Hepatocyte (in vitro differentiated cells): ENCODE measurements at regions not wholly inside any gene's neighbourhood (a gene's known extent, or its start where the extent isn't known, plus 50 kb on each side); places are given as distances from the start of the nearest gene placed in this dataset.

Source experiments
- DNase-seq: peaks from one replicate; pipeline ENCODE4 v3.0.0-alpha.2; 2016; ENCODE audit warnings: low spot score
- H2AFZ ChIP-seq: fragments of 200-600 bp; sonication (generic); 2 replicates; pipeline ENCODE4 v1.6.0; 2016; ENCODE audit warnings: antibody characterized with exemption, mild to moderate bottlenecking
- H3K27ac ChIP-seq: fragments of 200-600 bp; sonication (generic); 2 replicates; pipeline ENCODE4 v1.5.1; 2016; ENCODE audit warnings: mild to moderate bottlenecking
- H3K27me3 ChIP-seq: fragments of 200-600 bp; sonication (generic); 2 replicates; pipeline ENCODE4 v1.6.1; 2016
- H3K36me3 ChIP-seq: fragments of 200-600 bp; sonication (generic); replicated peaks from 2 replicates; pipeline ENCODE4 v1.5.1; 2016; ENCODE audit warnings: low read depth; ENCODE audit not compliant: insufficient read depth
- H3K4me1 ChIP-seq: fragments of 200-600 bp; sonication (generic); 2 replicates; pipeline ENCODE4 v1.5.1; 2016; ENCODE audit warnings: mild to moderate bottlenecking, moderate library complexity; ENCODE audit not compliant: insufficient read depth
- H3K4me2 ChIP-seq: fragments of 200-600 bp; sonication (generic); 2 replicates; pipeline ENCODE4 v1.6.0; 2016
- H3K4me3 ChIP-seq: fragments of 200-600 bp; sonication (generic); 2 replicates; pipeline ENCODE4 v1.5.1; 2016; ENCODE audit warnings: mild to moderate bottlenecking
- H3K79me2 ChIP-seq: fragments of 200-600 bp; sonication (generic); 2 replicates; pipeline ENCODE4 v1.6.0; 2017; ENCODE audit warnings: mild to moderate bottlenecking
- H3K9me2 ChIP-seq: fragments of 200-600 bp; sonication (generic); replicated peaks from 2 replicates; pipeline ENCODE4 v1.6.0; 2017; ENCODE audit warnings: mild to moderate bottlenecking; ENCODE audit not compliant: insufficient read depth
- H3K9me3 ChIP-seq: fragments of 200-600 bp; sonication (generic); 2 replicates; pipeline ENCODE4 v1.5.1; 2016; ENCODE audit warnings: low read depth, mild to moderate bottlenecking
- H4K20me1 ChIP-seq: fragments of 200-600 bp; sonication (generic); 2 replicates; pipeline ENCODE4 v1.6.0; 2016; ENCODE audit warnings: mild to moderate bottlenecking; ENCODE audit not compliant: insufficient read depth, poor library complexity, severe bottlenecking
- EZH2 ChIP-seq: fragments of 200-600 bp; sonication (generic); IDR thresholded peaks from 2 replicates; pipeline ENCODE4 v1.6.1; 2016; ENCODE audit warnings: antibody characterized with exemption, mild to moderate bottlenecking, borderline replicate concordance
- EZH2phosphoT487 ChIP-seq: fragments of 200-600 bp; sonication (generic); IDR thresholded peaks from one replicate; pipeline ENCODE4 v1.6.1; 2018; ENCODE audit warnings: antibody characterized with exemption, mild to moderate bottlenecking, low read depth, moderate library complexity; ENCODE audit not compliant: unreplicated experiment, severe bottlenecking
- WGBS: methylation state at CpG from one replicate; pipeline ENCODE4 v1.1.6; 2016; ENCODE audit warnings: low lambda C conversion rate; ENCODE audit errors: missing lambda C conversion rate; 5-methylcytosine and 5-hydroxymethylcytosine counted together
- TF ChIP-seq, protein P1 (sequence below): fragments of 200-600 bp; sonication (generic); IDR thresholded peaks from 2 replicates; pipeline ENCODE4 v1.5.1; 2016; ENCODE audit warnings: antibody characterized with exemption, mild to moderate bottlenecking; ENCODE audit not compliant: poor library complexity

DNA sequence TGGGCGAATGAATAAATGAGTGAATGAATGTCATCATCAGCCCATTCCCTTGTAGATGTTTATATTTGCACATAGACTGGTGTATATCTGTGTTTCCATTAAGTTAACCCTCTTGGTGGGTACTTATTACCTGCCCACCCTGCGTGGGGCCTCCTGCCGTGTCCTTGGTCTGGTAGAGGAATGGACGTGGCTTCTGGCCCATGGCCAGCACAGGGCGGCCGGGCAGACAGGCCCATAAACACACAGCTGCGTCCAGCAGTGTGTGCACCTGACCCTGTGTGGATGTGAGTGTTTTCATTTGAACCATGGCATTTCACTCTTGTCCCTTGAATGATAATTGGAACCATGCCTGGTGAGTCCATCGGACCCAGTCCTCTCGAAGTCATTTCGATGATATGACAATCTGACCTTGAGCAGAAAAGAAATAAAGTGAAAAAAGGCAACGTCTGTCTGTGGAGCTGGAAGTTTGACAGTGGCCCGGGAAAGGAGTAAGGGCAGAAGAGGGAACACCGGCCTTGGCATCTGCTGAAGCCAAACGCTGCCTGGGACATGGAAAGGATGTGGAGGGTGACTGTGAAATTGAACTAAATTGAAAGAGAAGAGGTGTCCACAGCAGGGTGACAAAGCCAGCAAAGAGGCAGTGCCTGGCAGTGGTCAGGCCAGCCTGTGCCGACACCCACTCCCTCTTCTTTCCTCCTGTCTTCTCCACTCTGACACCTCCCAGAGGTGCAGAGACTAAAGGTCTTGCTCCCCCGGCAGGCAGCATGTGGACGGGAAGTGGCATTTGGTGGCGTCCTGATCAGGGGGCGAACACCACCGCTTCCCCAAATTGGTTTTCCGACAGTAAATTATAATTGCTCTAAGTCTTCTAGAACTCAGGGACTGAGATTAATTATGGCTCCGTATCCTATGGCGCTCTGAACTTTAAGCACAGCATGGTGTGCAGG, 199.0 kb upstream of the ZMIZ1 start:
- TF ChIP-seq EZH2phosphoT487 (no peak), EZH2 (no peak)
- TF ChIP-seq, protein P1, sequence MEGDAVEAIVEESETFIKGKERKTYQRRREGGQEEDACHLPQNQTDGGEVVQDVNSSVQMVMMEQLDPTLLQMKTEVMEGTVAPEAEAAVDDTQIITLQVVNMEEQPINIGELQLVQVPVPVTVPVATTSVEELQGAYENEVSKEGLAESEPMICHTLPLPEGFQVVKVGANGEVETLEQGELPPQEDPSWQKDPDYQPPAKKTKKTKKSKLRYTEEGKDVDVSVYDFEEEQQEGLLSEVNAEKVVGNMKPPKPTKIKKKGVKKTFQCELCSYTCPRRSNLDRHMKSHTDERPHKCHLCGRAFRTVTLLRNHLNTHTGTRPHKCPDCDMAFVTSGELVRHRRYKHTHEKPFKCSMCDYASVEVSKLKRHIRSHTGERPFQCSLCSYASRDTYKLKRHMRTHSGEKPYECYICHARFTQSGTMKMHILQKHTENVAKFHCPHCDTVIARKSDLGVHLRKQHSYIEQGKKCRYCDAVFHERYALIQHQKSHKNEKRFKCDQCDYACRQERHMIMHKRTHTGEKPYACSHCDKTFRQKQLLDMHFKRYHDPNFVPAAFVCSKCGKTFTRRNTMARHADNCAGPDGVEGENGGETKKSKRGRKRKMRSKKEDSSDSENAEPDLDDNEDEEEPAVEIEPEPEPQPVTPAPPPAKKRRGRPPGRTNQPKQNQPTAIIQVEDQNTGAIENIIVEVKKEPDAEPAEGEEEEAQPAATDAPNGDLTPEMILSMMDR: no peak
- H4K20me1 ChIP-seq: no peaks in the 10 kb centered on the region
- no peaks in the 10 kb centered on the region for H3K79me2 ChIP-seq
- H3K9me2 ChIP-seq: no peaks in the 10 kb centered on the region
- 89% methylated on average over 23 of the region's 23 CpGs for WGBS
- H3K4me3 ChIP-seq: no peak overlapping the region
- no peak overlapping the region for H2AFZ ChIP-seq
- DNase-seq: peak; percentile 1
- no peaks in the 10 kb centered on the region for H3K27me3 ChIP-seq
- no peak overlapping the region for H3K4me2 ChIP-seq
- no peaks in the 10 kb centered on the region for H3K4me1 ChIP-seq
- no peak overlapping the region for H3K27ac ChIP-seq
- H3K9me3 ChIP-seq: no peaks in the 10 kb centered on the region
- H3K36me3 ChIP-seq: no peaks in the 10 kb centered on the region

DNA sequence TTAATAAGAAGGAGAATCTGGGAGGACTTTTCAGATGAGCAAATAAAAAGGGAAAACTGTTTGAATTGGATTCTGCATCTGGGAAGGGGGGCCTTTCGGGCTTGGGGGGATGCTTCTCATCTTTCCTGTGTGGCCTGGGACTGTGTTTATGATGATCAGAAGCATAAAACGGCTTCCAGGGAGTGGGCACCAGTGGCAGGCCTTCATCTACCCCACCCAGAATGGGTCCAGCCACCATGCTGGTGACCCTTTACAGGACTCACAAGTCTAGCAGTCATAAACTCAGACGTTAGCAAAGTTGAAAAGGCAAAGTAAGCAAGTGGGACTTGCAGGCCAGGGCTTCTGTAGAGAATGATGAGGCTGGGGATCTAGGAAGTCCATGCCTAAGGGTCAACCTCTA, 198.3 kb upstream of the ZMIZ1 start:
- Histone ChIP-seq H3K4me3 (no peak overlapping the region), H3K27me3 (no peaks in the 10 kb centered on the region), H3K36me3 (no peaks in the 10 kb centered on the region), H2AFZ (no peak overlapping the region), H3K27ac (no peak overlapping the region), H3K4me2 (no peak overlapping the region), H4K20me1 (no peaks in the 10 kb centered on the region), H3K79me2 (no peaks in the 10 kb centered on the region), H3K9me3 (no peaks in the 10 kb centered on the region), H3K4me1 (no peaks in the 10 kb centered on the region), H3K9me2 (no peaks in the 10 kb centered on the region)
- TF ChIP-seq EZH2phosphoT487: no peak
- TF ChIP-seq, protein P1: no peak
- TF ChIP-seq EZH2: no peak
- DNase-seq: no peak
- WGBS: 80% methylated on average over 3 of the region's 3 CpGs

DNA sequence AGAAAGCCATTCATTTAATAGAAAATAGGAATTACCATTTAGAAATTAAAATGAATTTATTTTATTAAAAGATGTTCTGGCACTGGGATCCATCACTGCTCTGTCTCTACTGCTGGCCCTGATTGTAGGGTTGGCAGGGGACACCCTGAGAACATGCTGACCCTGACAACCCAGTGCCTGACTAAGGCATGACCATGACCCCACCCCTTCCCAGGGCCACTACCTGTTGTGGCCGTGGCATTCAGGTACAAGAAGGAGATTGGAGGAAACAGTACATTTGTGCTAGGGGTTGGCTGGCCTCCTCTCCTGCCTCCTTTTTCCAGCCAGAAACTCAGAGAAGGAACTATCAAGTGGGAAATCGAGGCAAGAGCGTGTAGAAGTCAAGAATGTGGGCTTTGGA, 197.0 kb upstream of the ZMIZ1 start:
- WGBS: 95% methylated on average over 3 of the region's 3 CpGs
- DNase-seq: no peak
- Histone ChIP-seq H3K9me2 (no peaks in the 10 kb centered on the region), H3K4me3 (no peak overlapping the region), H4K20me1 (no peaks in the 10 kb centered on the region), H3K27ac (no peak overlapping the region), H3K27me3 (no peaks in the 10 kb centered on the region), H3K79me2 (no peaks in the 10 kb centered on the region), H2AFZ (no peak overlapping the region), H3K4me1 (no peaks in the 10 kb centered on the region), H3K4me2 (no peak overlapping the region), H3K36me3 (no peaks in the 10 kb centered on the region), H3K9me3 (no peaks in the 10 kb centered on the region)
- TF ChIP-seq, protein P1: no peak
- TF ChIP-seq EZH2phosphoT487 (no peak), EZH2 (no peak)
